ENCODE measurements at regions not wholly inside any gene's neighbourhood (a gene's known extent, or its start where the extent isn't known, plus 50 kb on each side); places are given as distances from the start of the nearest gene placed in this dataset.

DNA sequence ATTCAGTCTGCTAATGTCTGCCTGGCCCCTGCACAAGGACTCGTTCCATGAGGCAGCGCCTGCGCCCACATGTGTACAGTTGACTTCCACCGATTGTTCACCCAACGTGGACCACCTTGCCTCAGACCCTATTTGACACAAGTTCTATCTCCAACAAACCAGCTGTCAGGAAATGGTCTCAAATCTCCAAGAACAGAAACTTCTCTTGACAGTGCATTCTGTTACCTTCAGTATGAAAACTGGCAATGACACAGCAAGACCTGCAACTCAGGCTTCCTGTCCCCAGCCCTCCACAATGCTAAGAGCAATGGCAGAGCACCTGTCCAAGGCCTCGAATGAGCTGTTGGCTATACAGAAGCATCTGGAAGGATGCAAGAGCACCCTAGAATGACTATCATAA, 102.3 kb upstream of the CLDN14 start:
- TF ChIP-seq, protein P1, sequence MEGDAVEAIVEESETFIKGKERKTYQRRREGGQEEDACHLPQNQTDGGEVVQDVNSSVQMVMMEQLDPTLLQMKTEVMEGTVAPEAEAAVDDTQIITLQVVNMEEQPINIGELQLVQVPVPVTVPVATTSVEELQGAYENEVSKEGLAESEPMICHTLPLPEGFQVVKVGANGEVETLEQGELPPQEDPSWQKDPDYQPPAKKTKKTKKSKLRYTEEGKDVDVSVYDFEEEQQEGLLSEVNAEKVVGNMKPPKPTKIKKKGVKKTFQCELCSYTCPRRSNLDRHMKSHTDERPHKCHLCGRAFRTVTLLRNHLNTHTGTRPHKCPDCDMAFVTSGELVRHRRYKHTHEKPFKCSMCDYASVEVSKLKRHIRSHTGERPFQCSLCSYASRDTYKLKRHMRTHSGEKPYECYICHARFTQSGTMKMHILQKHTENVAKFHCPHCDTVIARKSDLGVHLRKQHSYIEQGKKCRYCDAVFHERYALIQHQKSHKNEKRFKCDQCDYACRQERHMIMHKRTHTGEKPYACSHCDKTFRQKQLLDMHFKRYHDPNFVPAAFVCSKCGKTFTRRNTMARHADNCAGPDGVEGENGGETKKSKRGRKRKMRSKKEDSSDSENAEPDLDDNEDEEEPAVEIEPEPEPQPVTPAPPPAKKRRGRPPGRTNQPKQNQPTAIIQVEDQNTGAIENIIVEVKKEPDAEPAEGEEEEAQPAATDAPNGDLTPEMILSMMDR (IDR thresholded peaks at IDR 0.05), result no peak
- no peak for TF ChIP-seq POLR2A (IDR thresholded peaks at IDR 0.05)
